Trophoblast cell (in vitro differentiated cells and primary cell): ENCODE measurements at regions not wholly inside any gene's neighbourhood (a gene's known extent, or its start where the extent isn't known, plus 50 kb on each side); places are given as distances from the start of the nearest gene placed in this dataset.

ENCODE experiments used
- DNase-seq, 2 donors: peaks; one replicate each; pipeline ENCODE4 v3.0.0-alpha.2; 2016
- H2AFZ ChIP-seq: 2 replicates; pipeline ENCODE4 v1.6.1; 2013; ENCODE audit warnings: low read length, moderate library complexity, mild to moderate bottlenecking; ENCODE audit not compliant: insufficient read depth, poor library complexity
- H2AK5ac ChIP-seq: 2 replicates; pipeline ENCODE4 v1.6.1; 2013; ENCODE audit warnings: mild to moderate bottlenecking, low read length
- H2BK120ac ChIP-seq: 2 replicates; pipeline ENCODE4 v1.6.1; 2013; ENCODE audit warnings: low read length, mild to moderate bottlenecking, moderate library complexity; ENCODE audit not compliant: insufficient read depth, poor library complexity
- H2BK12ac ChIP-seq: 2 replicates; pipeline ENCODE4 v1.6.1; 2013; ENCODE audit warnings: mild to moderate bottlenecking, low read length, moderate library complexity
- H2BK5ac ChIP-seq: 2 replicates; pipeline ENCODE4 v1.6.1; 2013; ENCODE audit warnings: low read length, low read depth, moderate library complexity, mild to moderate bottlenecking; ENCODE audit not compliant: poor library complexity
- H3K14ac ChIP-seq: 2 replicates; pipeline ENCODE4 v1.6.1; 2013; ENCODE audit warnings: mild to moderate bottlenecking, low read length
- H3K18ac ChIP-seq: 2 replicates; pipeline ENCODE4 v1.6.1; 2013; ENCODE audit warnings: mild to moderate bottlenecking, low read length
- H3K23ac ChIP-seq: 2 replicates; pipeline ENCODE4 v1.6.1; 2013; ENCODE audit warnings: low read length
- H3K27ac ChIP-seq: 2 replicates; pipeline ENCODE4 v1.5.1; 2013; ENCODE audit warnings: low read depth, mild to moderate bottlenecking, inconsistent platforms, low read length, moderate library complexity
- H3K27me3 ChIP-seq: 2 replicates; pipeline ENCODE4 v1.6.1; 2013; ENCODE audit warnings: inconsistent platforms, mild to moderate bottlenecking, low read length, moderate library complexity; ENCODE audit not compliant: insufficient read depth
- H3K36me3 ChIP-seq, 2 experiments: 1 replicate in 1 of 2; 2 replicates in 1 of 2; pipeline ENCODE4 v1.6.1; 2013; ENCODE audit warnings: low read length in 2 of 2, mild to moderate bottlenecking in 2 of 2, moderate library complexity in 1 of 2; ENCODE audit not compliant: insufficient read depth in 2 of 2, control insufficient read depth in 1 of 2
- H3K4ac ChIP-seq: 2 replicates; pipeline ENCODE4 v1.6.1; 2013; ENCODE audit warnings: low read depth, mild to moderate bottlenecking, low read length, moderate library complexity
- H3K4me1 ChIP-seq, 2 experiments: 1 replicate in 1 of 2; 2 replicates in 1 of 2; pipeline ENCODE4 v1.6.1; 2013; ENCODE audit warnings: low read length in 2 of 2, mild to moderate bottlenecking in 2 of 2, moderate library complexity in 1 of 2; ENCODE audit not compliant: insufficient read depth in 2 of 2, control insufficient read depth in 1 of 2
- H3K4me2 ChIP-seq: 2 replicates; pipeline ENCODE4 v1.6.1; 2013; ENCODE audit warnings: inconsistent platforms, mild to moderate bottlenecking, low read length, moderate library complexity
- H3K4me3 ChIP-seq: 2 replicates; pipeline ENCODE4 v1.5.1; 2013; ENCODE audit warnings: mild to moderate bottlenecking, low read depth, low read length, inconsistent platforms
- H3K79me1 ChIP-seq: one replicate; pipeline ENCODE4 v1.6.1; 2013; ENCODE audit warnings: low read length
- H3K79me2 ChIP-seq: 2 replicates; pipeline ENCODE4 v1.6.1; 2013; ENCODE audit warnings: low read length, mild to moderate bottlenecking; ENCODE audit not compliant: control insufficient read depth, insufficient read depth, poor library complexity
- H3K9ac ChIP-seq: 2 replicates; pipeline ENCODE4 v1.6.1; 2013; ENCODE audit warnings: mild to moderate bottlenecking, low read length
- H3K9me3 ChIP-seq: 2 replicates; pipeline ENCODE4 v1.6.1; 2013; ENCODE audit warnings: low read depth, mild to moderate bottlenecking, control low read depth, inconsistent platforms, low read length; ENCODE audit not compliant: insufficient read depth
- H4K12ac ChIP-seq: 2 replicates; pipeline ENCODE4 v1.6.1; 2013; ENCODE audit warnings: low read depth, mild to moderate bottlenecking, low read length, moderate library complexity
- H4K8ac ChIP-seq: 2 replicates; pipeline ENCODE4 v1.6.1; 2013; ENCODE audit warnings: low read depth, mild to moderate bottlenecking, low read length, moderate library complexity
- H4K91ac ChIP-seq: one replicate; pipeline ENCODE4 v1.6.1; 2013; ENCODE audit warnings: low read depth, mild to moderate bottlenecking, low read length, moderate library complexity
- WGBS: extraction: QIAGEN DNeasy Blood & Tissue Kit; methylation state at CpG from one replicate; pipeline ENCODE4 v1.1.7; 2013; ENCODE audit warnings: missing lambda C conversion rate; ENCODE audit not compliant: insufficient read length, insufficient coverage; ENCODE audit errors: extremely low coverage; 5-methylcytosine and 5-hydroxymethylcytosine counted together

- Histone ChIP-seq H3K9me3 (peaks cover 2% of the 10 kb centered on the region), H2BK12ac (no peak overlapping the region), H3K4me3 (no peak overlapping the region), H3K14ac (no peak overlapping the region), H3K18ac (no peak overlapping the region), H3K4me2 (no peak overlapping the region), H3K79me1 (no peaks in the 10 kb centered on the region), H3K79me2 (no peaks in the 10 kb centered on the region), H3K4me1 (peaks cover 20 to 23% of the 10 kb centered on the region in 2 experiments), H4K12ac (no peak overlapping the region), H4K91ac (no peak overlapping the region), H3K36me3 (no peaks in the 10 kb centered on the region), H2AK5ac (no peak overlapping the region), H3K23ac (no peak overlapping the region), H3K4ac (no peak overlapping the region), H4K8ac (no peak overlapping the region), H2AFZ (no peak overlapping the region), H2BK5ac (no peak overlapping the region), H3K9ac (no peak overlapping the region), H2BK120ac (no peak overlapping the region), H3K27ac (no peak overlapping the region), H3K27me3 (no peaks in the 10 kb centered on the region)
- no CpG with 5 or more reads among the region's 2 CpGs for WGBS
- no peak for DNase-seq
Observed at GRCh38 chr2:166627893-166628292, 133.8 kb upstream of the SCN7A start.

GRCh38 chr2:166625670-166626069, 131.6 kb upstream of the SCN7A start:
- Histone ChIP-seq H3K9ac (no peak overlapping the region), H2AK5ac (no peak overlapping the region), H3K36me3 (no peaks in the 10 kb centered on the region), H3K4ac (no peak overlapping the region), H3K18ac (no peak overlapping the region), H3K9me3 (peaks cover 2% of the 10 kb centered on the region), H3K14ac (no peak overlapping the region), H4K91ac (no peak overlapping the region), H4K8ac (no peak overlapping the region), H3K79me2 (no peaks in the 10 kb centered on the region), H2AFZ (no peak overlapping the region), H2BK12ac (no peak overlapping the region), H3K4me2 (no peak overlapping the region), H4K12ac (no peak overlapping the region), H3K79me1 (no peaks in the 10 kb centered on the region), H3K4me1 (peaks cover 11 to 12% of the 10 kb centered on the region in 2 experiments), H3K23ac (no peak overlapping the region), H3K27me3 (no peaks in the 10 kb centered on the region), H3K4me3 (no peak overlapping the region), H2BK120ac (no peak overlapping the region), H2BK5ac (no peak overlapping the region), H3K27ac (no peak overlapping the region)
- WGBS: no CpG with 5 or more reads among the region's 1 CpG
- no peak for DNase-seq

GRCh38 chr2:166614503-166614902, 120.5 kb upstream of the SCN7A start:
- H3K9ac ChIP-seq: no peak overlapping the region
- H3K9me3 ChIP-seq: peaks cover 2% of the 10 kb centered on the region
- no peaks in the 10 kb centered on the region for H3K36me3 ChIP-seq
- H2AK5ac ChIP-seq: no peak overlapping the region
- no peaks in the 10 kb centered on the region for H3K79me2 ChIP-seq
- no peak overlapping the region for H4K12ac ChIP-seq
- no peaks in the 10 kb centered on the region for H3K27me3 ChIP-seq
- no peaks in the 10 kb centered on the region for H3K79me1 ChIP-seq
- no peak overlapping the region for H3K4me2 ChIP-seq
- no peak overlapping the region for H3K14ac ChIP-seq
- no peak overlapping the region for H3K27ac ChIP-seq
- H3K4ac ChIP-seq: no peak overlapping the region
- no peak for DNase-seq
- no peak overlapping the region for H4K8ac ChIP-seq
- no peak overlapping the region for H2BK12ac ChIP-seq
- no peak overlapping the region for H2BK5ac ChIP-seq
- no peak overlapping the region for H2AFZ ChIP-seq
- H3K18ac ChIP-seq: no peak overlapping the region
- H4K91ac ChIP-seq: no peak overlapping the region
- no peak overlapping the region for H2BK120ac ChIP-seq
- no peak overlapping the region for H3K23ac ChIP-seq
- H3K4me3 ChIP-seq: no peak overlapping the region
- peaks cover 0 to 2% of the 10 kb centered on the region in 2 experiments for H3K4me1 ChIP-seq

GRCh38 chr2:166614029-166614428, 120.0 kb upstream of the SCN7A start:
- Histone ChIP-seq H2BK5ac (no peak overlapping the region), H2AFZ (no peak overlapping the region), H4K91ac (no peak overlapping the region), H4K8ac (no peak overlapping the region), H3K27me3 (no peaks in the 10 kb centered on the region), H3K4me3 (no peak overlapping the region), H4K12ac (no peak overlapping the region), H3K23ac (no peak overlapping the region), H3K4ac (no peak overlapping the region), H3K79me1 (no peaks in the 10 kb centered on the region), H3K4me2 (no peak overlapping the region), H3K18ac (no peak overlapping the region), H2AK5ac (no peak overlapping the region), H3K4me1 (peaks cover 0 to 2% of the 10 kb centered on the region in 2 experiments), H3K9me3 (peaks cover 2% of the 10 kb centered on the region), H2BK12ac (no peak overlapping the region), H3K9ac (no peak overlapping the region), H3K14ac (no peak overlapping the region), H2BK120ac (no peak overlapping the region), H3K79me2 (no peaks in the 10 kb centered on the region), H3K27ac (no peak overlapping the region), H3K36me3 (no peaks in the 10 kb centered on the region)
- DNase-seq: no peak
- WGBS: no CpG with 5 or more reads among the region's 4 CpGs
